ENCODE measurements at regions not wholly inside any gene's neighbourhood (a gene's known extent, or its start where the extent isn't known, plus 50 kb on each side); places are given as distances from the start of the nearest gene placed in this dataset.
"Not testable (repeated sequence)": the region's sequence is repeated elsewhere in the genome, so short reads cannot be mapped to it uniquely, and the experiment has no call there.

GRCh38 chr10:81603106-81603620 is 271.8 kb upstream of the NRG3 start:
- Histone ChIP-seq H3K23ac (ENCODE audit: low read depth, low read length) (no peak overlapping the region), H4K8ac (ENCODE audit: low read depth in 2 of 2, low read length in 2 of 2) (no peak overlapping the region), H2BK20ac (ENCODE audit: low read depth, low read length) (no peak overlapping the region), H3K18ac (ENCODE audit: low read depth, low read length) (no peak overlapping the region), H2AFZ (replicated peaks; ENCODE audit: low read length, poor library complexity) (no peak overlapping the region), H3K4me3 (ENCODE audit: insufficient read depth, low read depth, low read length) (no peak overlapping the region), H4K5ac (ENCODE audit: low read depth, low read length) (no peak overlapping the region), H3K9ac (ENCODE audit: low read depth, low read length) (no peak overlapping the region), H3K56ac (ENCODE audit: extremely low read depth, insufficient read depth, low read length) (no peak overlapping the region), H2BK5ac (ENCODE audit: low read depth, low read length, poor library complexity, severe bottlenecking) (no peak overlapping the region), H3K4ac (ENCODE audit: low read depth, low read length) (no peak overlapping the region), H2AK5ac (ENCODE audit: low read depth, low read length) (no peak overlapping the region), H3K4me1 (ENCODE audit: control insufficient read depth, insufficient read depth, low read length) (no peaks in the 10 kb centered on the region), H2BK15ac (ENCODE audit: low read depth, low read length) (no peak overlapping the region), H4K91ac (ENCODE audit: insufficient read depth, low read depth, low read length) (no peak overlapping the region), H3K9me3 (ENCODE audit: control insufficient read depth, insufficient read depth, low read length) (0 out of 2 replicates have a peak, but pooled peaks cover 2% of the 10 kb centered on the region), H4K20me1 (ENCODE audit: insufficient read depth, low read length) (no peaks in the 10 kb centered on the region), H3K9me1 (ENCODE audit: insufficient read depth, low read length) (no peaks in the 10 kb centered on the region), H3K79me1 (ENCODE audit: low read depth in 1 of 2, low read length in 2 of 2) (no peaks in the 10 kb centered on the region), H3K14ac (replicated peaks; ENCODE audit: low read depth, low read length) (no peak overlapping the region), H3K27me3 (ENCODE audit: control insufficient read depth, insufficient read depth, low read length) (no peaks in the 10 kb centered on the region), H3K27ac (ENCODE audit: insufficient read depth, low read length) (no peak overlapping the region), H2AK9ac (replicated peaks; ENCODE audit: low read depth, low read length, poor library complexity) (no peak overlapping the region), H3K36me3 (ENCODE audit: control insufficient read depth, insufficient read depth, low read length) (no peaks in the 10 kb centered on the region), H3K4me2 (ENCODE audit: low read depth, low read length) (no peak overlapping the region), H2BK120ac (ENCODE audit: low read depth, low read length) (no peak overlapping the region)
- TF ChIP-seq MAZ (IDR thresholded peaks at IDR 0.05; ENCODE audit: borderline replicate concordance, low read depth, low read length) = no peak
- ChIA-PET CTCF (no interaction called here), POLR2A (ENCODE audit: unreplicated experiment) (no interaction called here)
- ATAC-seq (ENCODE audit: low read depth) (no peak), DNase-seq (no peak)
- 10% methylated on average over 2 of the region's 4 CpGs; no CpG with 5 or more reads in 1 of the 2 experiments for WGBS, 2 experiments (ENCODE audit: extremely low coverage in 2 of 2, insufficient read length in 1 of 2)
- intact Hi-C loops (cut with micrococcal nuclease) = no loop called here
- in situ Hi-C loops (cut with MboI; ENCODE audit: low sequenced_read_pairs) = no loop called here
- BruUV-seq (replicated peaks) = no TSS peak
- dilution Hi-C loops (cut with HindIII; ENCODE audit: low sequenced_read_pairs, unreplicated experiment) = no loop called here

GRCh38 chr10:81644485-81644884 is 230.5 kb upstream of the NRG3 start:
- BruUV-seq (replicated peaks); H2AFZ ChIP-seq (replicated peaks; ENCODE audit: low read length, poor library complexity); H2BK5ac ChIP-seq (ENCODE audit: low read depth, low read length, poor library complexity, severe bottlenecking); H4K5ac ChIP-seq (ENCODE audit: low read depth, low read length); H3K4me2 ChIP-seq (ENCODE audit: low read depth, low read length); H3K18ac ChIP-seq (ENCODE audit: low read depth, low read length); H3K36me3 ChIP-seq (ENCODE audit: control insufficient read depth, insufficient read depth, low read length); H3K4me3 ChIP-seq (ENCODE audit: insufficient read depth, low read depth, low read length); in situ Hi-C loops (cut with MboI; ENCODE audit: low sequenced_read_pairs); H2AK5ac ChIP-seq (ENCODE audit: low read depth, low read length); H3K23ac ChIP-seq (ENCODE audit: low read depth, low read length); CTCF ChIA-PET; H3K27me3 ChIP-seq (ENCODE audit: control insufficient read depth, insufficient read depth, low read length); H2AK9ac ChIP-seq (replicated peaks; ENCODE audit: low read depth, low read length, poor library complexity); H2BK120ac ChIP-seq (ENCODE audit: low read depth, low read length); H3K9me3 ChIP-seq (ENCODE audit: control insufficient read depth, insufficient read depth, low read length); H3K9me1 ChIP-seq (ENCODE audit: insufficient read depth, low read length); H2BK20ac ChIP-seq (ENCODE audit: low read depth, low read length); dilution Hi-C loops (cut with HindIII; ENCODE audit: low sequenced_read_pairs, unreplicated experiment); H3K4me1 ChIP-seq (ENCODE audit: control insufficient read depth, insufficient read depth, low read length); H3K27ac ChIP-seq (ENCODE audit: insufficient read depth, low read length); H4K20me1 ChIP-seq (ENCODE audit: insufficient read depth, low read length); H4K8ac ChIP-seq (ENCODE audit: low read depth in 2 of 2, low read length in 2 of 2); H4K91ac ChIP-seq (ENCODE audit: insufficient read depth, low read depth, low read length); DNase-seq; H2BK15ac ChIP-seq (ENCODE audit: low read depth, low read length); POLR2A ChIA-PET (ENCODE audit: unreplicated experiment); H3K56ac ChIP-seq (ENCODE audit: extremely low read depth, insufficient read depth, low read length); H3K79me1 ChIP-seq (ENCODE audit: low read depth in 1 of 2, low read length in 2 of 2); H3K9ac ChIP-seq (ENCODE audit: low read depth, low read length); ATAC-seq (ENCODE audit: low read depth); intact Hi-C loops (cut with micrococcal nuclease); H3K14ac ChIP-seq (replicated peaks; ENCODE audit: low read depth, low read length); H3K4ac ChIP-seq (ENCODE audit: low read depth, low read length): not testable (repeated sequence)
- WGBS, 2 experiments (ENCODE audit: extremely low coverage in 2 of 2, insufficient read length in 1 of 2) = no CpG with 5 or more reads among the region's 7 CpGs

All from IMR-90 (cell line).